Ishikawa (cell line): ENCODE measurements at regions not wholly inside any gene's neighbourhood (a gene's known extent, or its start where the extent isn't known, plus 50 kb on each side); places are given as distances from the start of the nearest gene placed in this dataset.

Experiments
- CEBPB ChIP-seq: IDR thresholded peaks from 2 replicates; pipeline ENCODE4 v1.6.1; 2012
- EP300 ChIP-seq: IDR thresholded peaks from 2 replicates; pipeline ENCODE4 v1.6.1; 2012; ENCODE audit warnings: borderline replicate concordance
- RAD21 ChIP-seq: IDR thresholded peaks from 2 replicates; pipeline ENCODE4 v1.6.1; 2012; ENCODE audit warnings: low read depth
- TAF1 ChIP-seq: IDR thresholded peaks from 2 replicates; pipeline ENCODE4 v1.6.1; 2012; ENCODE audit warnings: low read depth, mild to moderate bottlenecking
- TCF12 ChIP-seq: IDR thresholded peaks from 2 replicates; pipeline ENCODE4 v1.6.1; 2012; ENCODE audit warnings: low read depth
- TEAD4 ChIP-seq: IDR thresholded peaks from 2 replicates; pipeline ENCODE4 v1.6.1; 2012
- YY1 ChIP-seq: IDR thresholded peaks from 2 replicates; pipeline ENCODE4 v1.6.1; 2012; ENCODE audit warnings: low read depth
- ZBTB7A ChIP-seq: IDR thresholded peaks from 2 replicates; pipeline ENCODE4 v1.6.1; 2012; ENCODE audit warnings: low read depth
- TF ChIP-seq, protein P1 (sequence below): IDR thresholded peaks from 2 replicates; pipeline ENCODE4 v1.6.1; 2012; ENCODE audit warnings: low read depth, mild to moderate bottlenecking

DNA sequence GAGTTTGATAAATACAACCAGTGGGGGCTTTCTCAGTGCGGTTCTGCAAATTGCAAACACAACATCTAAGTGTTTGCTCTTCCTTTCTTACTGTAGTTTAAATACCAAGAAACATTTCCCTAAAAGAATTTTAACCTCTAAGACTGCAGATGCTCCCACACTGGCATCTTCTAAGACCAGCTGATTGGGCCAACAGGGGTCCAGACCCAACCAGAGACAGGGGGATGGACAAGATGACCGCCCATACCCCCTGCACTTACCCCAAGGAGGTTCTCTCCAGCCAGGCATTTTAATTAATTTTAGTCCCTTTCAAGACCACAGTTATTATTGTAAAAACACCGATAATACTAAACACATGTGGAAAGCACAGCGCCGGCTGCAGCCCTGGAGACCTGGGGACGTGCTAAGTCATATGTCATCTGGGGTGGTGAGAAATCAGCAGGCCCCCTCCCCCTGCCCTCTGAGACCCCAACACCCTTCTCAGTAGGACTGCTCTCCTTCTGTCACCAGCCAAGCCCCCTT lies 242.3 kb downstream of the SOX9 start:
- TF ChIP-seq YY1: no peak
- no peak for TF ChIP-seq TCF12
- TF ChIP-seq, protein P1, sequence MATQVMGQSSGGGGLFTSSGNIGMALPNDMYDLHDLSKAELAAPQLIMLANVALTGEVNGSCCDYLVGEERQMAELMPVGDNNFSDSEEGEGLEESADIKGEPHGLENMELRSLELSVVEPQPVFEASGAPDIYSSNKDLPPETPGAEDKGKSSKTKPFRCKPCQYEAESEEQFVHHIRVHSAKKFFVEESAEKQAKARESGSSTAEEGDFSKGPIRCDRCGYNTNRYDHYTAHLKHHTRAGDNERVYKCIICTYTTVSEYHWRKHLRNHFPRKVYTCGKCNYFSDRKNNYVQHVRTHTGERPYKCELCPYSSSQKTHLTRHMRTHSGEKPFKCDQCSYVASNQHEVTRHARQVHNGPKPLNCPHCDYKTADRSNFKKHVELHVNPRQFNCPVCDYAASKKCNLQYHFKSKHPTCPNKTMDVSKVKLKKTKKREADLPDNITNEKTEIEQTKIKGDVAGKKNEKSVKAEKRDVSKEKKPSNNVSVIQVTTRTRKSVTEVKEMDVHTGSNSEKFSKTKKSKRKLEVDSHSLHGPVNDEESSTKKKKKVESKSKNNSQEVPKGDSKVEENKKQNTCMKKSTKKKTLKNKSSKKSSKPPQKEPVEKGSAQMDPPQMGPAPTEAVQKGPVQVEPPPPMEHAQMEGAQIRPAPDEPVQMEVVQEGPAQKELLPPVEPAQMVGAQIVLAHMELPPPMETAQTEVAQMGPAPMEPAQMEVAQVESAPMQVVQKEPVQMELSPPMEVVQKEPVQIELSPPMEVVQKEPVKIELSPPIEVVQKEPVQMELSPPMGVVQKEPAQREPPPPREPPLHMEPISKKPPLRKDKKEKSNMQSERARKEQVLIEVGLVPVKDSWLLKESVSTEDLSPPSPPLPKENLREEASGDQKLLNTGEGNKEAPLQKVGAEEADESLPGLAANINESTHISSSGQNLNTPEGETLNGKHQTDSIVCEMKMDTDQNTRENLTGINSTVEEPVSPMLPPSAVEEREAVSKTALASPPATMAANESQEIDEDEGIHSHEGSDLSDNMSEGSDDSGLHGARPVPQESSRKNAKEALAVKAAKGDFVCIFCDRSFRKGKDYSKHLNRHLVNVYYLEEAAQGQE: no peak
- TF ChIP-seq RAD21: no peak
- no peak for TF ChIP-seq TAF1
- TF ChIP-seq TEAD4: no peak
- TF ChIP-seq ZBTB7A: no peak
- no peak for TF ChIP-seq CEBPB
- no peak for TF ChIP-seq EP300
